SK-N-SH (cell line): ENCODE measurements at regions not wholly inside any gene's neighbourhood (a gene's known extent, or its start where the extent isn't known, plus 50 kb on each side); places are given as distances from the start of the nearest gene placed in this dataset.

Experiments used
- CTCF ChIA-PET: fragments of 300-600, 350-600 bp; formaldehyde crosslinking; extraction: SDS; loops from one replicate; lab custom pipeline; 2021; lab: Yijun Ruan, JAX
- POLR2A ChIA-PET: fragments of 350-600 bp; sonication (Branson Sonifier 250); formaldehyde crosslinking; extraction: SDS; loops from one replicate; lab custom pipeline; 2020; ENCODE audit warnings: antibody characterized with exemption, inconsistent platforms; lab: Yijun Ruan, JAX
- DNase-seq: peaks from one replicate; pipeline ENCODE4 v3.0.0; 2012
- H2AFZ ChIP-seq: fragments of 200-600 bp; sonication (generic); 2 replicates; pipeline ENCODE4 v1.8.1; 2016; ENCODE audit warnings: antibody characterized with exemption, mild to moderate bottlenecking, low read depth
- H3F3A ChIP-seq: fragments of 200-600 bp; sonication (generic); replicated peaks from 2 replicates; pipeline ENCODE3; 2016; ENCODE audit warnings: antibody characterized with exemption, mild to moderate bottlenecking; ENCODE audit not compliant: insufficient read depth
- H3K27ac ChIP-seq, 2 experiments: fragments of 200-500 bp in 1 of 2; fragments of 200-600 bp in 1 of 2; sonication (Bioruptor generic) in 1 of 2; sonication (generic), shearing (Covaris generic) in 1 of 2; 2 replicates each; pipeline versions ENCODE4 v1.5.1 to v1.6.1; 2014 to 2016; ENCODE audit warnings: low read depth in 2 of 2, inconsistent platforms in 1 of 2, low read length in 1 of 2, mild to moderate bottlenecking in 1 of 2, mixed read lengths in 1 of 2
- H3K27me3 ChIP-seq: fragments of 200-600 bp; sonication (generic), shearing (Covaris generic); 2 replicates; pipeline ENCODE4 v1.6.1; 2016; ENCODE audit warnings: mixed run types; ENCODE audit not compliant: insufficient read depth
- H3K36me3 ChIP-seq, 2 experiments: fragments of 200-500 bp in 1 of 2; fragments of 200-600 bp in 1 of 2; sonication (Bioruptor generic) in 1 of 2; sonication (generic) in 1 of 2; replicated peaks in 1 of 2; 2 replicates each; pipeline versions ENCODE3 to v1.5.1; 2014 to 2016; ENCODE audit warnings: low read length in 1 of 2, mild to moderate bottlenecking in 1 of 2; ENCODE audit not compliant: insufficient read depth in 2 of 2, control insufficient read depth in 1 of 2
- H3K4me1 ChIP-seq, 2 experiments: fragments of 200-500 bp in 1 of 2; fragments of 200-600 bp in 1 of 2; sonication (Bioruptor generic) in 1 of 2; sonication (generic), shearing (Covaris generic) in 1 of 2; 2 replicates each; pipeline versions ENCODE4 v1.5.1 to v1.6.1; 2014 to 2016; ENCODE audit warnings: low read depth in 1 of 2, low read length in 1 of 2, mixed run types in 1 of 2; ENCODE audit not compliant: insufficient read depth in 2 of 2, control insufficient read depth in 1 of 2
- H3K4me2 ChIP-seq: fragments of 200-600 bp; sonication (generic), shearing (Covaris generic); 2 replicates; pipeline ENCODE4 v1.6.1; 2017; ENCODE audit warnings: mixed run types
- H3K4me3 ChIP-seq, 2 experiments: fragments of 200-500 bp in 1 of 2; fragments of 200-600 bp in 1 of 2; sonication (Bioruptor generic) in 1 of 2; sonication (generic), shearing (Covaris generic) in 1 of 2; 2 replicates each; pipeline versions ENCODE4 v1.5.1 to v1.8.1; 2014 to 2016; ENCODE audit warnings: low read depth in 2 of 2, inconsistent platforms in 1 of 2, low read length in 1 of 2, mild to moderate bottlenecking in 1 of 2, mixed read lengths in 1 of 2, moderate library complexity in 1 of 2
- H3K79me2 ChIP-seq: fragments of 200-600 bp; sonication (generic); 2 replicates; pipeline ENCODE4 v1.8.1; 2017; ENCODE audit warnings: mild to moderate bottlenecking; ENCODE audit not compliant: insufficient read depth
- H3K9ac ChIP-seq: fragments of 200-600 bp; sonication (generic); 2 replicates; pipeline ENCODE4 v1.6.1; 2017; ENCODE audit warnings: mixed run types
- H3K9me2 ChIP-seq: fragments of 200-600 bp; sonication (generic); 2 replicates; pipeline ENCODE4 v1.6.1; 2017; ENCODE audit warnings: mixed run types
- H3K9me3 ChIP-seq: fragments of 200-600 bp; sonication (generic); 2 replicates; pipeline ENCODE4 v1.6.1; 2017; ENCODE audit warnings: mixed run types, mild to moderate bottlenecking, moderate library complexity
- H4K20me1 ChIP-seq: fragments of 200-600 bp; sonication (generic); 2 replicates; pipeline ENCODE4 v1.6.1; 2017; ENCODE audit warnings: mild to moderate bottlenecking, mixed run types; ENCODE audit not compliant: insufficient read depth
- EP300 ChIP-seq, 2 experiments: IDR thresholded peaks; 2 replicates each; pipeline versions ENCODE4 v1.4.0 to v1.6.1; 2012; ENCODE audit warnings: borderline replicate concordance in 1 of 2, low read depth in 1 of 2, low read length in 1 of 2
- EZH2phosphoT487 ChIP-seq: fragments of 200-600 bp; sonication (generic); IDR thresholded peaks from 2 replicates; pipeline ENCODE4 v1.6.1; 2017; ENCODE audit warnings: low read depth, mixed run types, mild to moderate bottlenecking, antibody characterized with exemption, moderate library complexity, borderline replicate concordance
- NRF1 ChIP-seq: IDR thresholded peaks from 2 replicates; pipeline ENCODE4 v1.6.1; 2012; ENCODE audit warnings: low read depth, mild to moderate bottlenecking, low read length
- TEAD4 ChIP-seq: IDR thresholded peaks from 2 replicates; pipeline ENCODE4 v1.4.0; 2012; ENCODE audit warnings: mild to moderate bottlenecking, borderline replicate concordance; ENCODE audit not compliant: insufficient read depth
- WGBS: methylation state at CpG from one replicate; pipeline ENCODE4 v1.1.6; 2017; ENCODE audit warnings: low lambda C conversion rate; 5-methylcytosine and 5-hydroxymethylcytosine counted together
- TF ChIP-seq, protein P1 (sequence below): IDR thresholded peaks from 2 replicates; pipeline ENCODE4 v1.6.1; 2012; ENCODE audit warnings: mild to moderate bottlenecking, low read depth, low read length, moderate library complexity
- TF ChIP-seq, protein P2 (sequence below): fragments of 150-350 bp; IDR thresholded peaks from 2 replicates; pipeline ENCODE4 v1.6.1; 2017; ENCODE audit warnings: antibody characterized with exemption, low read length, low read depth, borderline replicate concordance
- TF ChIP-seq, protein P3 (sequence below): fragments of 150-350 bp; IDR thresholded peaks from 2 replicates; pipeline ENCODE4 v1.6.1; 2016; ENCODE audit warnings: mild to moderate bottlenecking, low read depth, low read length

DNA sequence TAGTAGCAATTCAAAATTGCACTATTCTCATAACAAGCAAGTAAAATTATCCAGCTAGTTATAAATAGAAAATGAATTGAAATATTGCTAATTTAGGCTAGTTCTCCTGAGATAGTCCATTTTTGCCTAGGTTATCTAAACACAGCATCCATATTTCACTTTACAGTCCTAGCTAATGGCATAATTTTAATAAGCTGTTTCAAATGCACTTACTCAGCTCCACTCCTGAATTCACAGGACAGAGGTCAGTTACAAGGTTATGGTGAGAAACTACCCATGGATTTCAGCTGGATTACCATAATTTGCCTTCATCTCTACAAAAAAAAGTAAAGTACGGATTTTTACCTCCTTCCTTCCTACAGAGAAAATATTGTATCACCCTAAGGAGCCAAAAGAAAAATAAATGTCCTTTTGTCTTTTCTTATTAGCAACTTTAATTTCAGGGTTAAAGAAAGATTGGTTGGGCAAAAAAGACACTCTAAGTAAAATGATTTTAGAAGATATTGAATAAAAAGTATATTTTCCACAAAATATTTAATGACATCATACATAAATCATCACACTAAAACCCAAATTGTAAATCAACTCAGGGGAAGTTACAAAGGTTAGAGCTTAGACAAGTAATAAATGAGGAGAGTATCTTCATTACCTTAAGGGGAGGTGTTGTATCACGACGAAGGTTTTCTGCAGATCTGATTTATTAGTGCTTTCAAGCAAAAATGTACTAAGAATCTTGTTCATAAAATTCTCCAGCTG, 377.4 kb downstream of the C12orf50 start:
- H3K4me2 ChIP-seq = no peak overlapping the region
- no peak overlapping the region for H3K27ac ChIP-seq
- no peaks in the 10 kb centered on the region for H4K20me1 ChIP-seq
- no peaks in the 10 kb centered on the region for H3K9me2 ChIP-seq
- no peak for DNase-seq
- no peaks in the 10 kb centered on the region for H3F3A ChIP-seq
- no peaks in the 10 kb centered on the region for H3K27me3 ChIP-seq
- no peak overlapping the region for H2AFZ ChIP-seq
- H3K9ac ChIP-seq = no peak overlapping the region
- no peaks in the 10 kb centered on the region for H3K4me1 ChIP-seq
- WGBS = 82% methylated on average over 3 of the region's 3 CpGs
- TF ChIP-seq NRF1 (no peak), TEAD4 (no peak)
- TF ChIP-seq, protein P1, sequence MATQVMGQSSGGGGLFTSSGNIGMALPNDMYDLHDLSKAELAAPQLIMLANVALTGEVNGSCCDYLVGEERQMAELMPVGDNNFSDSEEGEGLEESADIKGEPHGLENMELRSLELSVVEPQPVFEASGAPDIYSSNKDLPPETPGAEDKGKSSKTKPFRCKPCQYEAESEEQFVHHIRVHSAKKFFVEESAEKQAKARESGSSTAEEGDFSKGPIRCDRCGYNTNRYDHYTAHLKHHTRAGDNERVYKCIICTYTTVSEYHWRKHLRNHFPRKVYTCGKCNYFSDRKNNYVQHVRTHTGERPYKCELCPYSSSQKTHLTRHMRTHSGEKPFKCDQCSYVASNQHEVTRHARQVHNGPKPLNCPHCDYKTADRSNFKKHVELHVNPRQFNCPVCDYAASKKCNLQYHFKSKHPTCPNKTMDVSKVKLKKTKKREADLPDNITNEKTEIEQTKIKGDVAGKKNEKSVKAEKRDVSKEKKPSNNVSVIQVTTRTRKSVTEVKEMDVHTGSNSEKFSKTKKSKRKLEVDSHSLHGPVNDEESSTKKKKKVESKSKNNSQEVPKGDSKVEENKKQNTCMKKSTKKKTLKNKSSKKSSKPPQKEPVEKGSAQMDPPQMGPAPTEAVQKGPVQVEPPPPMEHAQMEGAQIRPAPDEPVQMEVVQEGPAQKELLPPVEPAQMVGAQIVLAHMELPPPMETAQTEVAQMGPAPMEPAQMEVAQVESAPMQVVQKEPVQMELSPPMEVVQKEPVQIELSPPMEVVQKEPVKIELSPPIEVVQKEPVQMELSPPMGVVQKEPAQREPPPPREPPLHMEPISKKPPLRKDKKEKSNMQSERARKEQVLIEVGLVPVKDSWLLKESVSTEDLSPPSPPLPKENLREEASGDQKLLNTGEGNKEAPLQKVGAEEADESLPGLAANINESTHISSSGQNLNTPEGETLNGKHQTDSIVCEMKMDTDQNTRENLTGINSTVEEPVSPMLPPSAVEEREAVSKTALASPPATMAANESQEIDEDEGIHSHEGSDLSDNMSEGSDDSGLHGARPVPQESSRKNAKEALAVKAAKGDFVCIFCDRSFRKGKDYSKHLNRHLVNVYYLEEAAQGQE = no peak
- no peaks in the 10 kb centered on the region for H3K9me3 ChIP-seq
- ChIA-PET CTCF (interaction anchor here (0.5 to 1.9 kb wide), 4 partner anchors 9 to 196 kb away, joined by 3 to 5 read pairs (median 4); no protein-coding TSS in a partner anchor), POLR2A (no interaction called here)
- no peaks in the 10 kb centered on the region for H3K36me3 ChIP-seq
- no peaks in the 10 kb centered on the region for H3K79me2 ChIP-seq
- H3K4me3 ChIP-seq = no peak overlapping the region

DNA sequence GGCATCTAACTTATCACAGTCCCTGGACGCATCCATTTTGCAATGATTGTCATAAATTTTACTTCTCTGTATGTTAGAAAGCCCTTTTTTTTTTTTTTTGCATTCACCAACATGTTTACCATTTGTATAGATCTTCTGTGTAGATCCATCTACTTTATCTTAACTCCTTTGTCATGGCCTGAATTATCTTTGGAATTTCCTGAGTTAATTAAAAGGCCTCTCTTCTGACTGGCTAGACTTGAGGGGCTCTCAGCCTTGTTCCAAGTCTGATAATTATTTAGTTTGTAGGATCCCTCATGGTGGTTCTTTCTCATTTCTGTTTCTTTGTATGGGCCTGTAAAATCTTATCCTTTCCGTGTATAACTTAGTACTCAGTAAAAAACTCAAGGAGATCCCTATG, 387.0 kb downstream of the C12orf50 start:
- H3K4me3 ChIP-seq = no peak overlapping the region
- no peaks in the 10 kb centered on the region for H3K27me3 ChIP-seq
- no peaks in the 10 kb centered on the region for H4K20me1 ChIP-seq
- TF ChIP-seq, protein P2, sequence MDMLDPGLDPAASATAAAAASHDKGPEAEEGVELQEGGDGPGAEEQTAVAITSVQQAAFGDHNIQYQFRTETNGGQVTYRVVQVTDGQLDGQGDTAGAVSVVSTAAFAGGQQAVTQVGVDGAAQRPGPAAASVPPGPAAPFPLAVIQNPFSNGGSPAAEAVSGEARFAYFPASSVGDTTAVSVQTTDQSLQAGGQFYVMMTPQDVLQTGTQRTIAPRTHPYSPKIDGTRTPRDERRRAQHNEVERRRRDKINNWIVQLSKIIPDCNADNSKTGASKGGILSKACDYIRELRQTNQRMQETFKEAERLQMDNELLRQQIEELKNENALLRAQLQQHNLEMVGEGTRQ = no peak
- TF ChIP-seq EP300 (IDR thresholded peaks at IDR 0.05; ENCODE audit: borderline replicate concordance in 1 of 2, low read depth in 1 of 2, low read length in 1 of 2) (no peak), EZH2phosphoT487 (no peak)
- TF ChIP-seq, protein P3, sequence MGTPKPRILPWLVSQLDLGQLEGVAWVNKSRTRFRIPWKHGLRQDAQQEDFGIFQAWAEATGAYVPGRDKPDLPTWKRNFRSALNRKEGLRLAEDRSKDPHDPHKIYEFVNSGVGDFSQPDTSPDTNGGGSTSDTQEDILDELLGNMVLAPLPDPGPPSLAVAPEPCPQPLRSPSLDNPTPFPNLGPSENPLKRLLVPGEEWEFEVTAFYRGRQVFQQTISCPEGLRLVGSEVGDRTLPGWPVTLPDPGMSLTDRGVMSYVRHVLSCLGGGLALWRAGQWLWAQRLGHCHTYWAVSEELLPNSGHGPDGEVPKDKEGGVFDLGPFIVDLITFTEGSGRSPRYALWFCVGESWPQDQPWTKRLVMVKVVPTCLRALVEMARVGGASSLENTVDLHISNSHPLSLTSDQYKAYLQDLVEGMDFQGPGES = no peak
- H3K27ac ChIP-seq = no peak overlapping the region
- WGBS = 91% methylated on average over 2 of the region's 2 CpGs
- CTCF ChIA-PET = interaction anchor here (1.1 to 1.2 kb wide), 2 partner anchors 10 to 428 kb away, joined by 3 to 5 read pairs; no protein-coding TSS in a partner anchor
- H3K4me1 ChIP-seq = peaks cover 0 to 3% of the 10 kb centered on the region in 2 experiments; a peak in 1 of 4 replicates
- no peaks in the 10 kb centered on the region for H3K79me2 ChIP-seq
- no peaks in the 10 kb centered on the region for H3F3A ChIP-seq
- no peaks in the 10 kb centered on the region for H3K36me3 ChIP-seq
- H3K9me3 ChIP-seq = no peaks in the 10 kb centered on the region
- no peak overlapping the region for H3K4me2 ChIP-seq
- POLR2A ChIA-PET = no interaction called here
- 0 out of 2 replicates have a peak overlapping the region, but pooled peaks have one; percentile 39 for H2AFZ ChIP-seq
- H3K9ac ChIP-seq = no peak overlapping the region
- no peak for DNase-seq
- H3K9me2 ChIP-seq = no peaks in the 10 kb centered on the region; the same call in 1 of the 2 replicates
